ENCODE measurements at regions not wholly inside any gene's neighbourhood (a gene's known extent, or its start where the extent isn't known, plus 50 kb on each side); places are given as distances from the start of the nearest gene placed in this dataset.
"Not testable (repeated sequence)": the region's sequence is repeated elsewhere in the genome, so short reads cannot be mapped to it uniquely, and the experiment has no call there.

DNA sequence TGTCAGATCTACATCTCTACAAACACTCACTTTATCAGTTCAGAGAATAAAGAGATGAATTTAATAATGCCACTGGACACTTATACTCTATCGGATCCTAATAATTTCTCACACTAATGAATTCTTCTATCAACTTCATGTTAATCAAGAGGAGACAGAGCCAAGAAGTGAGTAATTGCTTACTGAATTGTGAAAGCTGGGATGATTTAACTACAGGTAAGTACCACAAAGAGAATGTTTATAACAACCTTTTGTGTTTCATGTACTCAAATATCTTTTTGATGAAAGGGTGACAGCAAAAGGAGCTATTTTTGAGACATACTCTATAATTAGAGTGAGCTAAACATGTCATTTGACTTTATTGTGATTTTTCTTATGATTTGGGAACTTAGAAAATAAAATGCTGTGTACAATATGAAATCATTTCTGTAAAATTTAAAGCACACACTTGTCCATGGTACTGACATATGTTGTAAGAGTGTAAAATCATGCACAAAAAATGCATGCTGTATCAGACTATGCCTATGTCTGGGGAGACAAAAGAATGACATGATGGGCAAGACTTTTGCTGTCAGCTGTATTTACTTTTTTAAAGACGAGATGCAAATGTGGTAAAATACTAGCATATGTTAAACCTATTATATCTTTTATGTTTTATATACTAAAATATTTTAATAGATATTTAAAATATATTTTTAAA is 361.2 kb downstream of the CCER1 start:
- DNase-seq (ENCODE audit: low spot score), result no peak

DNA sequence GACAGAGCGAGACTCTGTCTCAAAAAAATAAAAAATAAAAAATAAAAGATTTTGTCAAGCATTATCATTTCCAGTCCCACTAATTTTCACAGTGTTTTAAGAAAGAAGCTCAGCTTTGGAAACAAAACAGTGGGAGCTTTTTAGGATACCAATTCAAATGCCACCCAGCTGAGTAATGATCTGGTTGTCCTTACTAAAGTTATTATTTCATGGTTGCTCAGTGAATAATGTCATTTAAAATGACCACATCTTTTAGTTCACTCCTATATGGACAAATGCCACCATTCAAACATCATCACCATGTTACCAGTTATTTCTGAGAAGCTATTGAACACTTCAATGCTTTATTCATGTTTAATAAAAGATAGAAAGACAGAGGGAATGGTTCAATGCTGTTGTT is 365.0 kb downstream of the CCER1 start:
- DNase-seq (ENCODE audit: low spot score), result no peak

DNA sequence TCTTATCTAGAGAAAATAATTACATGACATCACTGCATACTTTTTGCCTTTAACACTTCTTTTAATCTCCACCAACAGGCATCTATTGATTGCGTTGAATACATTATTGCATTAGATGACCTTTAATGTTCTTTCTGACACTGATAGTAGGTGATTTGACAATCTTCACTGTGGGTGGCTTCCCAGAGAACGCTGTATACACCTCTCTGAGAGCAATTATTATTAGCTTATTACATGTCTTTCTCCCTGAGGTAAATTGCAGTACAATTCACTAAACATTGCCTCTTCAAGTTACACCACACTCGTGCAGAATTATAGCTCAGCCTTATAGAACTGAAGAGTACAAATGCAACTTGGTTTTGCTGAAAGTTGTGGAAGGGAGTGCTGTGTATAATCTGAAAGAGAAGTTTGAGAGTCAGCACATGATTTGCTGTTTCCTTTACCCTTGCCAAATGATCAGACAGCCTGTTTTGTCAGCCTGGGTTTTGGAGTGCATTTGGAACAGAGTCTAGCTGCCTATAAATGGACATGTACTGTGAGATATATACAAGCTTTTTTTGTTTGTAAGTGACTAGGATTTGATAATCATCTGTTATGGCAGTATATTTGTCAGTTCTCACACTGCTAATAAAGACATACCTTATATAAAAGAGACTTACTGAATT is 369.2 kb downstream of the CCER1 start:
- no peak for DNase-seq (ENCODE audit: low spot score)

DNA sequence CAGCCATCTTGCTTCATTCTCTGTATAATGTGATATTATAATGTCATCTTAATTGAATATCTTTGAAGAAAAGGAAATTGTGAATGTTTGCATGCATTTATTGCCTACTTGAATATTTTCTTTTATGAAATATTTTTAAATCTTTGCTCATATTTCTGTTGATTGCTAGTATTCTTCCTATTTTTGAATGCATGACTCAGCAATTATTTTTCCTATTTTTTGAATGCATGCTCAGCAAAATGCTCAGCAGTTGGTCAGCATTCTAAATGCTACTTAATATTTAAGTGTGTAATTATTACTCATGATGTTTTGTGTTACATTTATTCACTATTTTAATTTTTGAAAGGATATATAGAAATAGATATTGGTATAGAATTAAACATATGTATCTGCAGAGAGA is 378.3 kb downstream of the CCER1 start:
- DNase-seq (ENCODE audit: low spot score), result no peak

DNA sequence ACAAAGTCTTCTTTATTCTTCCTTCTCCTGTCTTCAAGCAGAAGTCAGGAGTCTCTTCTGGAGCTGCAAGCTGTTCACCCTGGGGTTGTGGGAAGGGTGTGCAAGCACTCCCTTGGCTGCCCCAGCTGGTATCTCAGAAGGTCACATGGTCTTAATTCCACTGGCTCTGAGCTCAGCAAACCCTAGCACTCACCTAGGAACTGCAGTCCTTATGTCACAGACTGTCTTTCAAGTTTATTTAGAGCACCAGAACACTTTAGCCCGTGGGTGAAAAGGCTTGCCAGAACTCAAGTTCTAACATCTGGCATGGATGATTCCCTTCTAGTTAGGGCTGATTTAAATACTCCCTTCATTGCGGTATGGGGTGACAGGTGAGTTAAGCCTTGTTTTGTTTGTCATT is 379.0 kb downstream of the CCER1 start:
- no peak for DNase-seq (ENCODE audit: low spot score)

DNA sequence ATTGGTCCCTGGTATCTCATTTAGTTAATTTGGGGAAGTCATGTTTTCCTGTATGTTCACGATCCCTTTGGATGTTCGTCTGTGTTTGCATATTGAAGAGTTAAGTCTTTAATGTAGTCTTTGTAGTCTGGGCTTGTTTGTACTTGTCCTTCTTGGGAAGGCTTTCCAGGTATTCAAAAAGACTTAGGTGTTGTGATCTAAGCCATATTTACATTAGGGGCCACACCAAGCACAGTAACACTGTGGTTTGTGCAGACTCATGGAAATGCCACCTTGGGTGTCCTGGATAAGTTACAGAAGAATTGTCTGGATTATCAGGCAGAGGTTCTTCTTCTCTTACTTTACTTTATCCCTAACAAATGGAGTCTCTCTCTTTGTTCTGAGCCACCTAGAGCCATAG is 380.3 kb downstream of the CCER1 start:
- no peak for DNase-seq (ENCODE audit: low spot score)

DNA sequence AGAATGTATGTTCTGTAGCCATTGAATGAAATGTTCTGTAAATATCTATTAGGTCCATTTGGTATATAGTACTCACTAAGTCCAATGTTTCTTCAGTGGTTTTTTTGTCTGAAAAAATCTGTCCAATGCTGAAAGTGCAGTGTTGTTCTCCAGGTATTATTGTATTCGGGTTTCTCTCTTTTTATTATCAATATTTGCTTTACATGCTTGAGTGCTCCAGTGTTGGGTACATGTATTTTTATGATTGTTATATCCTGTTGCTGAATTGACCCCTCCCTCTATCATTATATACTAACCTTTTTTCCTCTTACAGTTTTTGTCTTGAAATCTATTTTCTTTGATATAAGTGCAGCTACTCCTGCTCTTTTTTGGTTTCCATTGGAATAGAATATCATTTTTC is 382.2 kb downstream of the CCER1 start:
- DNase-seq (ENCODE audit: low spot score), result no peak

DNA sequence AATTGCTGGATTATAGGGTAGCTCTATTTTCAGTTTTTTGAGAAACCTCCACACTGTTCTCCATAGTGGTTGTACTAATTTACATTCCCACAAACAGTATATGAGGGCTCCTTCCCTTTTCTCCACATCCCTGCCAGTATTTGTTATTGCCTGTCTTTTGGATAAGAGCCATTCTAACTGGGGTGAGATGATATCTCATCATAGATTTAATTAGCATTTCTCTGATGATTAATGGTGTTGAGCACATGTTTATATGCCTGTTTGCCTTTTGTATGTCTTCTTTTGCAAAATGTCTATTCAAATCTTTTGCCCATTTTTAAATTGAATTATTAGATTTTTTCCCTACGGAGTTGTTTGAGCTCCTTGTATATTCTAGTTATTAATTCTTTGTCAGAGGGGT is 385.3 kb downstream of the CCER1 start:
- DNase-seq (ENCODE audit: low spot score), result no peak

DNA sequence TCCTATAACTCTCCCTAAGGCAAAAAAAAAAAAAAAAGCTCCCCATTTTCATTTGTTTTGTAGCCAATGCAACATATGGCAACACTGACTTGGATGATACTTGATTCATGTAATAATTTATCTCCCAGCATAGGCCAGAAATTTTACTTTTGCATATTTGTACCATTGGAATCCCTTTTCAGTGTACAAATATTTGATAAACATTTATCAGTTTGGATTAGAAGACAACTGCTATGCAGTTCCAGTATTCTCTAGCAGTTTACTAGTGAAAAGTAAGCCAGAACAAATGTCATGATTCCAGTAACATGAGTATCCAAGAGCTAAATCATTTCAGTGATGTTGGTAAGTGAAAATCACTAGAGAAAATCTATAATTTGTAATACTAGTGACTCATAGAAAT is 392.3 kb downstream of the CCER1 start:
- DNase-seq (ENCODE audit: low spot score), result no peak

DNA sequence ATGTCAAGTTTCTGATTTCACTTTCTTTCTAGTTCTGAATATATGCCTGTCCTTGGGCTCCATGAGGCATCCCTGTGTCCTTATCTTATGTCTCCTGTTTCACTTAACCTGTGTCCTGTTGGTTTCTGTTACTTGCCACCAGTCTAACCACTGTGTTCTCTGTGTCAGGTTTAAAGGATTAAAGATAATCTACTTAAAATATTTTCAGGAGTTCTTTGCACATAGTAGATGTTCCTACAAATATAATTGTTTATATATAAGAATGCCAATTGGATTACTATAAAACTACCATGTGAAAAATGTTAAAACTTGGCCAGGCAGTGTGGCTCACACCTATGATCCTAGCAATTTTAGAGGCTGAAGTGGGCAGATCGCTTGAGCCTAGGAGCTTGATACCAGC is 406.4 kb downstream of the CCER1 start:
- no peak for DNase-seq (ENCODE audit: low spot score)

DNA sequence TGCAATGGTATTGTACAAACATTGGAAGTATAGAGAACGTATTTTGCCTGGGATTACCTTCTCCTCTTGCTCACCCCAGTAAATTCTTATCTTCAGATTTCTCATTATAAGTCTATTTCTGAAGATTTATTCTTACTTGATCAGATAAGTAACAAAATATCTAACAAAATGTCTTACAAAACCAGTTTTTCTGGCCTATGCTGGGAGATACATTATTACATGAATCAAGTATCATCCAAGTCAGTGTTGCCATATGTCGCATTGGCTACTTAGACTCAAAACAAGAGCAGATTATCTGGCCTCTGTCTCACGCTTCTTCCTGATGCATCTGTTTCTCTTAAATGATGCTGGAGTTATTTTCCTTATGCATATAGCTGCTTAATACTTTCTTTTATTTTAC is 408.5 kb downstream of the CCER1 start:
- DNase-seq (ENCODE audit: low spot score), result no peak

DNA sequence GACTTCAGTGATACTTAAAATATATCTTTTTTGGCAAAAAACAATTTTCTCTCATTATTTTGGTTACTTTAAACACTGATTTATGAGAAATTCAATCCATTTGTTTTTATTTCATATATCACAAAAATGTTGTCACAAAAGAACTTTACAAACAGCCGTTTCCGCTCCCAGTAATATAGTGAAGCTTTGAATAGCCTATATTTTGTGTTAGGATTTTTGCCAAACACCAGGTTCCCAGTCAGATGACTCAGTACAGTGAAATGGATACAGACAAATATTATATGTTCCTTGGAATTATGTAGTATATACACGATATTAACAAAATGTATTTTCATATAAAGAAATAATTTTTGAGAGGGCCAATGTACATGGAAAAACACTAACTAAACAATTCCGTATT is 411.1 kb downstream of the CCER1 start:
- no peak for DNase-seq (ENCODE audit: low spot score)

DNA sequence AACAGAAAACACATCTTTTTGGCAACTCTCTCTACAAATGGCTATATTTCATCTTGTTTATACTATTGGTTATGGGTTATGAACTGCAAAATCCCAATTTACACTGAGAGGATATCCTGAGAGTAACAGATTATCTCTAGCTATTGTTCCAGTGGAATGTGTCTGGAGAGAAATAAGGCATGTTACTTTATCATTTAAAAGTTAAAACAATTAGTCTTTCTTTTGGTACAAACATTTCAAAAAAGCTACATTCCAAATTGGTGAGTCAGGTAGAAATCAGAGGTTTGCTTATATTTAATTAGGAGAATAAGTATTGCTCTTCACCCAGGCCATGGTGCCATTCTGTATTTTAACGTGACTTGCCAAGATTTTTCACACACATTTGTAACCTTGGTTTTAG is 411.6 kb downstream of the CCER1 start:
- DNase-seq (ENCODE audit: low spot score), result no peak

DNA sequence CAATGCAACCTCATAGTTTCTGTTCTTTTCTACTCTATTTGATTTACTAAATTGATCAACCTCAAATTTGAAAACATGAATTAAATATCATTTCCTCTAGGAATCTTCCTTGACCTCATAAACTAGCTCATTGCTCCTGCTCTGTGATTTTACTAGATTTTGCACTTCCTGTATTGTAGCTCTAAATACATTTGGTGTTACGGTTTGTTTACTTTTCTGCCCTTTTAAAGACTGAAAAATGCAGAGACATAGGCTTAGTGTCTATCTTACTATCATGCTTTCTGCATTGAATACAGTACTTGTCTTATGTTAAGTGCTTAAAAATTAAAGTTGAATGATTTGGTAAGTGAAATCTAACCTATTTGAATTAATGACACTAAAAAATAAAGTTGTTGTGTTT is 412.1 kb downstream of the CCER1 start:
- not testable (repeated sequence) for DNase-seq (ENCODE audit: low spot score)

DNA sequence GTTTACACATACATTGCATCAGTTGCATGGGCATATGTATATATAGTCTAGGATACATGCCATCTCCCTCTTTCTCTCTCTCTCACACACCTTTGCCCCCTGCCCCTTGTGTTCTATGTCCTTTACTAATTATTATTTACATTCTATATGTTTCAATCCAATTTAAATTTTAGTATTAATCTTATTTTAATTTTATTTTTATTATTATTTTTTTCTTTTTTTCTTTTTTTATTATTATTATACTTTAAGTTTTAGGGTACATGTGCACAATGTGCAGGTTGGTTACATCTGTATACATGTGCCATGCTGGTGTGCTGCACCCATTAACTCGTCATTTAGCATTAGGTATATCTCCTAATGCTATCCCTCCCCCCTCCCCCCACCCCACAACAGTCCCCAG is 421.1 kb downstream of the CCER1 start:
- DNase-seq (ENCODE audit: low spot score), result not testable (repeated sequence)

DNA sequence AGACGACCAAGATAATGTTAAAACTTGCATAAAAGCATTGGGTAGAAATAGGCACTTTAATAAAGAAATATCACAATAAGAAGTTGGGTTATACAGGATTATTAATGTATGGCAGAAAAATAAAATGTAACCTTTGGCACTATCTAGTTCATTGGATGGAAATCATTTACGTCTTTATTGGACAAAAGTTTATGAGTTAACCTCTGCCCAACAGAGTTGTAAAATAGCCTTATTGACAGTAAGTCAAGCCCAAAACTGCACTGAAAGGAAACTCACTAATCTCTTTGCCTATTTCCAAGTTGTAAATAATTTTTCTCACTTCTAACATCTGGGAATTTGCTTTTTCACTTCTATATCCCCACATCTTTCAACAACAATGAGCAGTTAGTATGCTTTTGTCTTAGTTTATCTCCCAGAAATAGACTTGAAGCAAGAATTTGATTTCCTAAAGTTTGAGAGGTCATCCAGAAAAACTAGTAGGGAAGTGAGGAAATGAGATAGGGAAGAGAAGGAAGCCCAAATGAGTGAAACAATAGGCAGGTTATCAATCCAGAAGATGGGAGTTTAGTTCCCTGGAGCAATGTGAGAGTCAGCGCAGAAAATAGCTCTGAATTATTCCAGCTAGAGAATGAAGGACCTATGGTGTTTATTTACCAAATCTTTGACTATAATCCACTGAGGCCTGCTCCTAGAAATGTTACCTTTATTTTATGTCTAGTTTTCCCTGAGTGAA is 434.8 kb downstream of the CCER1 start:
- DNase-seq (ENCODE audit: low spot score), result no peak

DNA sequence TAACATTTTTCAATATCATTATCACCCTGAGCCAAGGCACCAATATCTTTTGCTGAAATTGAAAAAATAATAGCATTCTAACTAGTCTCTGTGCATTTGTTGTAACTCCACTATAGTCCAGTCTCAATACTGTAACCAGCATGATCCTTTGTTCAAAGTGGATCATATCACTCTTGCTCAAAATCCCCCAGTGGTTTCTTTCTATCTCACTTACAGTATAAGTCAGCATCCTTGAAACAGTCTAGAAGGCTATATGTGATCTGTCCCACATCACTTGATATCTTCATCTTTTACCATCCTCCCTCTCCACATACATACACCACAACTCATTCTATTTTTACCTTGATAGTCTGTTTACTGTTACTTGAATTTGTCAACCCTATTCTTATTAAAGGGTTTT is 435.7 kb downstream of the CCER1 start:
- DNase-seq (ENCODE audit: low spot score), result no peak

DNA sequence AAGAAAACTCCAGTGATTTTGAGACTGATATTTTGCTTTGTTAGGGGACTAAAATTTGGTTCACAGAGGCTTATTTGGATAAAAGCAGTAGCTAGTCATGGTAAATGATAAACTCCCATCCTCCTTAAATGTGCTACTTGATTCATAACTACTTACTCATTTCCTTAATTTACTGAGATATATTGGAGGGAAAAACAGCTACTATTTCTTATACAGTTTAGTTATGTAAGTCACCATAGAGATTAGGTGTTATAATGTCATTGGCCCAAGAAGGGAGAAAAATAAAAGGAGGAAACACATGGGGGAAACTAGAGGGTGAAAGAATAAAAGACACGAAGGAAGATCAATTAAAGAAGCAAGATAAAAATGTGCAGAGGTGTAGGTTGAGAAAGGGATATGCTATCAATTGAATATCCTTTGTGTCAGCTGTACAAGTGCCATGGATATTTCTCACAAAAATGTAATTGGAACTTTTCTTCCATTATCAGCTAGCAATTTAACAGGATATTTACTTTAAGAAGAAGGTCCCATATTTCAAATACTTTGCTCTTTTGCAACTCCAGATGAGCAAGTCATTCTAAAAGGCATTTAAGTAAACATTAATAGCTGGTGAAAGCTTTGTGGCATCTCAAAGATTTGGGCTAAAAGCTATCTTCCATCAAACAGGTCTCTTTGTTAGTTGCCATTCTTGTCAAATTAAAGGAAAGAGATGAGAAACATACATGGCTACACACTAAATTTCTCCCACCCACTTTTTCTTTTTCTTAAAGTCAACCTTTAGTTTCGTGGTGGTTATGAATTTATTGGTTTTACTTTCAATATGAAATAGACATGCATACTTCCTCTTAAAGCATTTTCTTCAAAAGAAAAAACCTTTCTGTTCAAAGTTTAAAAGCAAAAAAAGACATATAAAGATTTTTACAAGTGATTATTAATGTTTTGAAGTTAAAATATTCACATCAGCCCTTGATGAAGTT is 439.5 kb downstream of the CCER1 start:
- no peak for DNase-seq (ENCODE audit: low spot score)

DNA sequence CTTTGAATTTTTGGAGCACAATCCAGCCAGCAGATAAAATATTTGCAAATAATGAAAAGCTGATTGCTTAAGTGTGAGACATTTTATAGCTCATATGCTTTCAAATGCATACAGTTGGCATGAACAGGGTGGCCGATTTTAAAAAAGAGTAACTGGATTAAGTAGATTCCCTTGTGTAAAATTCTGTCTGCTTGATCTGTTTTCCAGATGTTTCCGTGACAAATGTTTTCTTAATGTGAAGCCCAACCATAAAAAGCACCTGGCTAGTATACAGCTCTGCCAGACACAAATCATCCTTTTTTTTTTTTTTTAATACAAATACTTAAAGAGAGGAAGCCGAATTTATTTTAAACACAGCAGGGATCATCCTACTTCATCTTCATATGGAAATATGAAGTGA is 440.7 kb downstream of the CCER1 start:
- DNase-seq (ENCODE audit: low spot score), result no peak

DNA sequence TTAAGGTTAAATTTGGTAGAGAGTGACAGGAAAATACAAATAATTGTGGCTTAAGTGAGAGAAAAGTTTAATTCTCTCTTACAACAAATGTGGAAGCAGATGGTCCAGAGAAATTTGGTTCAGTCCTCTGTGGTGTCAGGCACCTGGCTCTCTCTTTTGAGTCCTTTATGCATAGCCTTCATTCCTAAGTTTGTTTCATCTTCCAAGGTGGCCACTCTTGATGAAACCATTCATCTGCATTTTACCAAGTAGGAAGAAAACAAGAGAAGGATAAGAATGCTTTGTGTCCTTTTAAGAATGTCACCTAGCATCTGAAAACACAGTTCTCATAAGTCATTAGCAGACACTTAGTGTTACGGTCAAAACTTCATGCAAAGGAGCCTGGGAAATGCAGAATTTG is 442.5 kb downstream of the CCER1 start:
- DNase-seq (ENCODE audit: low spot score), result no peak

DNA sequence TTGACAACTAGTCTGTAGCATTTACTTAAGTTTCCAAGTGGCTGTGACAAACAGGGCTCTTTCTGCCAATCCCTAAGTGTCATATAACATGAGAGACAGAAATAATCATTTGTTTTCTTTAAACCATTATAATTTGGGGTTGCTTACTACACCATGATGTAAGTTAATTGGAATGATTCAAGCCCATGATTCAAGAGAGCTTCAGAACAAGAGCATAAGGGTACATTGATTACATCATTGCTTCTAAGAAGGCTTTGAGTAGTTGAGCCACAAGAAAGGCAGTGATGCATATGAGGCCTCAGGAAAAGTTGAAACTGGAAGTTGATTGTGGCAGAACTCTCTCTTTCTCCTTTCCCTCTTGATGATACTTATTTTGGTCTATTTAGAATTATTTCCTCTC is 444.0 kb downstream of the CCER1 start:
- no peak for DNase-seq (ENCODE audit: low spot score)

DNA sequence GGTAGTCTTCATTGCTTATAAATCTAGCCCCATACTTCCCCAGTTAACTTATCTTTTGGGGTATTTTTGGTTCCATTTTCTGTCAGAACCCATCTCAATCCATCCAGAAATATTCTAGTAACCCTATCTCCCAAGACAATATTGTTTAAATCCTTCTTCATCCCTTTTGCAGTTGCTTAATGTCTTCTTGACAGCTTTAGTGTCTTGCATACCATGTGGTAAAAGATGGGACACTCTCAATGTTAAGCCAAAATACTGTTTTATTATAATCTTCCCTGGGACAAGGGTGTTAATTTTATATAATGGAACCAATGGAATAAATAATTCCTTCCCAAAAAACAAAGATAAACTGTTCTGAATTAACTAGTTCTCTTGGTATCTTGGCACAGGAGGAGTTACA is 450.2 kb downstream of the CCER1 start:
- no peak for DNase-seq (ENCODE audit: low spot score)

All from Ammon's horn (tissue), 1 donor.